SK-N-SH (cell line): ENCODE measurements at regions not wholly inside any gene's neighbourhood (a gene's known extent, or its start where the extent isn't known, plus 50 kb on each side); places are given as distances from the start of the nearest gene placed in this dataset.

Source experiments
- CTCF ChIA-PET: fragments of 300-600, 350-600 bp; formaldehyde crosslinking; extraction: SDS; loops from one replicate; lab custom pipeline; 2021; lab: Yijun Ruan, JAX
- POLR2A ChIA-PET: fragments of 350-600 bp; sonication (Branson Sonifier 250); formaldehyde crosslinking; extraction: SDS; loops from one replicate; lab custom pipeline; 2020; ENCODE audit warnings: antibody characterized with exemption, inconsistent platforms; lab: Yijun Ruan, JAX
- DNase-seq: peaks from one replicate; pipeline ENCODE4 v3.0.0; 2012
- H2AFZ ChIP-seq: fragments of 200-600 bp; sonication (generic); 2 replicates; pipeline ENCODE4 v1.8.1; 2016; ENCODE audit warnings: antibody characterized with exemption, mild to moderate bottlenecking, low read depth
- H3F3A ChIP-seq: fragments of 200-600 bp; sonication (generic); replicated peaks from 2 replicates; pipeline ENCODE3; 2016; ENCODE audit warnings: antibody characterized with exemption, mild to moderate bottlenecking; ENCODE audit not compliant: insufficient read depth
- H3K27ac ChIP-seq, 2 experiments: fragments of 200-500 bp in 1 of 2; fragments of 200-600 bp in 1 of 2; sonication (Bioruptor generic) in 1 of 2; sonication (generic), shearing (Covaris generic) in 1 of 2; 2 replicates each; pipeline versions ENCODE4 v1.5.1 to v1.6.1; 2014 to 2016; ENCODE audit warnings: low read depth in 2 of 2, inconsistent platforms in 1 of 2, low read length in 1 of 2, mild to moderate bottlenecking in 1 of 2, mixed read lengths in 1 of 2
- H3K27me3 ChIP-seq: fragments of 200-600 bp; sonication (generic), shearing (Covaris generic); 2 replicates; pipeline ENCODE4 v1.6.1; 2016; ENCODE audit warnings: mixed run types; ENCODE audit not compliant: insufficient read depth
- H3K36me3 ChIP-seq, 2 experiments: fragments of 200-500 bp in 1 of 2; fragments of 200-600 bp in 1 of 2; sonication (Bioruptor generic) in 1 of 2; sonication (generic) in 1 of 2; replicated peaks in 1 of 2; 2 replicates each; pipeline versions ENCODE3 to v1.5.1; 2014 to 2016; ENCODE audit warnings: low read length in 1 of 2, mild to moderate bottlenecking in 1 of 2; ENCODE audit not compliant: insufficient read depth in 2 of 2, control insufficient read depth in 1 of 2
- H3K4me1 ChIP-seq, 2 experiments: fragments of 200-500 bp in 1 of 2; fragments of 200-600 bp in 1 of 2; sonication (Bioruptor generic) in 1 of 2; sonication (generic), shearing (Covaris generic) in 1 of 2; 2 replicates each; pipeline versions ENCODE4 v1.5.1 to v1.6.1; 2014 to 2016; ENCODE audit warnings: low read depth in 1 of 2, low read length in 1 of 2, mixed run types in 1 of 2; ENCODE audit not compliant: insufficient read depth in 2 of 2, control insufficient read depth in 1 of 2
- H3K4me2 ChIP-seq: fragments of 200-600 bp; sonication (generic), shearing (Covaris generic); 2 replicates; pipeline ENCODE4 v1.6.1; 2017; ENCODE audit warnings: mixed run types
- H3K4me3 ChIP-seq, 2 experiments: fragments of 200-500 bp in 1 of 2; fragments of 200-600 bp in 1 of 2; sonication (Bioruptor generic) in 1 of 2; sonication (generic), shearing (Covaris generic) in 1 of 2; 2 replicates each; pipeline versions ENCODE4 v1.5.1 to v1.8.1; 2014 to 2016; ENCODE audit warnings: low read depth in 2 of 2, inconsistent platforms in 1 of 2, low read length in 1 of 2, mild to moderate bottlenecking in 1 of 2, mixed read lengths in 1 of 2, moderate library complexity in 1 of 2
- H3K79me2 ChIP-seq: fragments of 200-600 bp; sonication (generic); 2 replicates; pipeline ENCODE4 v1.8.1; 2017; ENCODE audit warnings: mild to moderate bottlenecking; ENCODE audit not compliant: insufficient read depth
- H3K9ac ChIP-seq: fragments of 200-600 bp; sonication (generic); 2 replicates; pipeline ENCODE4 v1.6.1; 2017; ENCODE audit warnings: mixed run types
- H3K9me2 ChIP-seq: fragments of 200-600 bp; sonication (generic); 2 replicates; pipeline ENCODE4 v1.6.1; 2017; ENCODE audit warnings: mixed run types
- H3K9me3 ChIP-seq: fragments of 200-600 bp; sonication (generic); 2 replicates; pipeline ENCODE4 v1.6.1; 2017; ENCODE audit warnings: mixed run types, mild to moderate bottlenecking, moderate library complexity
- H4K20me1 ChIP-seq: fragments of 200-600 bp; sonication (generic); 2 replicates; pipeline ENCODE4 v1.6.1; 2017; ENCODE audit warnings: mild to moderate bottlenecking, mixed run types; ENCODE audit not compliant: insufficient read depth
- CHD2 ChIP-seq: fragments of 150-350 bp; IDR thresholded peaks from 2 replicates; pipeline ENCODE4 v1.6.1; 2018; ENCODE audit warnings: low read length; ENCODE audit not compliant: partially characterized antibody
- EZH2phosphoT487 ChIP-seq: fragments of 200-600 bp; sonication (generic); IDR thresholded peaks from 2 replicates; pipeline ENCODE4 v1.6.1; 2017; ENCODE audit warnings: low read depth, mixed run types, mild to moderate bottlenecking, antibody characterized with exemption, moderate library complexity, borderline replicate concordance
- GATA2 ChIP-seq: sonication (generic); formaldehyde crosslinking; IDR thresholded peaks from 2 replicates; pipeline ENCODE4 v1.5.0; 2020; ENCODE audit warnings: mild to moderate bottlenecking, missing genetic modification reagents
- JUND ChIP-seq: IDR thresholded peaks from 2 replicates; pipeline ENCODE4 v1.4.0; 2012
- MEF2A ChIP-seq: IDR thresholded peaks from 2 replicates; pipeline ENCODE4 v1.4.0; 2012; ENCODE audit warnings: low read depth, borderline replicate concordance
- MXI1 ChIP-seq: IDR thresholded peaks from 2 replicates; pipeline ENCODE4 v1.6.1; 2012; ENCODE audit warnings: mild to moderate bottlenecking, low read depth, low read length, improper control_type of control experiment
- NFIC ChIP-seq: IDR thresholded peaks from 2 replicates; pipeline ENCODE4 v1.4.0; 2012; ENCODE audit warnings: borderline replicate concordance
- POLR2AphosphoS5 ChIP-seq: IDR thresholded peaks from 2 replicates; pipeline ENCODE4 v1.6.1; 2012; ENCODE audit warnings: low read depth, low read length
- RCOR1 ChIP-seq: fragments of 150-350 bp; IDR thresholded peaks from 2 replicates; pipeline ENCODE4 v1.6.1; 2017; ENCODE audit warnings: antibody characterized with exemption, low read length
- RFX5 ChIP-seq: IDR thresholded peaks from 2 replicates; pipeline ENCODE4 v1.6.1; 2012; ENCODE audit warnings: mild to moderate bottlenecking, improper control_type of control experiment, low read length
- WGBS: methylation state at CpG from one replicate; pipeline ENCODE4 v1.1.6; 2017; ENCODE audit warnings: low lambda C conversion rate; 5-methylcytosine and 5-hydroxymethylcytosine counted together
- TF ChIP-seq, protein P1 (sequence below): IDR thresholded peaks from 2 replicates; pipeline ENCODE4 v1.6.1; 2012; ENCODE audit warnings: mild to moderate bottlenecking, low read depth, low read length, moderate library complexity
- TF ChIP-seq, protein P2 (sequence below): IDR thresholded peaks from 2 replicates; pipeline ENCODE4 v1.4.0; 2012; ENCODE audit warnings: low read depth, borderline replicate concordance
- TF ChIP-seq, protein P3 (sequence below): fragments of 200-600 bp; sonication (generic); IDR thresholded peaks from 2 replicates; pipeline ENCODE4 v1.6.1; 2017; ENCODE audit warnings: antibody characterized with exemption, mild to moderate bottlenecking, moderate library complexity

DNA sequence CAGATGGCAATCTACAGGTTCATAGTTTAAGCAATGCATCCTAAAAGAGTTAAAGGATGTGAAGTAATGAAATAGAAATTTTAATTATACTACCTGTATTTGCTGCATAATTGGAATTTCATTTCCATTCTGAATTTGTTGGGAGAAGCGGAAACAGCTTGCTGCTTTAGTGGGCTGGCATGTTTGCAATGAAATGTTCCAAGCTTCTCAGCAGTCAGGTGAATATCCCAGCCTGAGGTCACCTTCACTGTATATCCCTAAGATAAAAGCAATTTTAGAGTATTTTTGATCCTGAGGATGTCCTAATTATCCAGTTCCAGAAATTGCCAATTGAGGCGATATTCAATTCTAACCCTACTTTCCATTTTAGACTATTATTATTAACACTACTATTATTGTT lies 136.1 kb upstream of the ARSJ start:
- Histone ChIP-seq H3K27ac (no peak overlapping the region), H3K9me3 (no peaks in the 10 kb centered on the region), H4K20me1 (no peaks in the 10 kb centered on the region)
- TF ChIP-seq, protein P1, sequence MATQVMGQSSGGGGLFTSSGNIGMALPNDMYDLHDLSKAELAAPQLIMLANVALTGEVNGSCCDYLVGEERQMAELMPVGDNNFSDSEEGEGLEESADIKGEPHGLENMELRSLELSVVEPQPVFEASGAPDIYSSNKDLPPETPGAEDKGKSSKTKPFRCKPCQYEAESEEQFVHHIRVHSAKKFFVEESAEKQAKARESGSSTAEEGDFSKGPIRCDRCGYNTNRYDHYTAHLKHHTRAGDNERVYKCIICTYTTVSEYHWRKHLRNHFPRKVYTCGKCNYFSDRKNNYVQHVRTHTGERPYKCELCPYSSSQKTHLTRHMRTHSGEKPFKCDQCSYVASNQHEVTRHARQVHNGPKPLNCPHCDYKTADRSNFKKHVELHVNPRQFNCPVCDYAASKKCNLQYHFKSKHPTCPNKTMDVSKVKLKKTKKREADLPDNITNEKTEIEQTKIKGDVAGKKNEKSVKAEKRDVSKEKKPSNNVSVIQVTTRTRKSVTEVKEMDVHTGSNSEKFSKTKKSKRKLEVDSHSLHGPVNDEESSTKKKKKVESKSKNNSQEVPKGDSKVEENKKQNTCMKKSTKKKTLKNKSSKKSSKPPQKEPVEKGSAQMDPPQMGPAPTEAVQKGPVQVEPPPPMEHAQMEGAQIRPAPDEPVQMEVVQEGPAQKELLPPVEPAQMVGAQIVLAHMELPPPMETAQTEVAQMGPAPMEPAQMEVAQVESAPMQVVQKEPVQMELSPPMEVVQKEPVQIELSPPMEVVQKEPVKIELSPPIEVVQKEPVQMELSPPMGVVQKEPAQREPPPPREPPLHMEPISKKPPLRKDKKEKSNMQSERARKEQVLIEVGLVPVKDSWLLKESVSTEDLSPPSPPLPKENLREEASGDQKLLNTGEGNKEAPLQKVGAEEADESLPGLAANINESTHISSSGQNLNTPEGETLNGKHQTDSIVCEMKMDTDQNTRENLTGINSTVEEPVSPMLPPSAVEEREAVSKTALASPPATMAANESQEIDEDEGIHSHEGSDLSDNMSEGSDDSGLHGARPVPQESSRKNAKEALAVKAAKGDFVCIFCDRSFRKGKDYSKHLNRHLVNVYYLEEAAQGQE: no peak
- no peak for TF ChIP-seq EZH2phosphoT487
- TF ChIP-seq JUND: no peak
- TF ChIP-seq RFX5: no peak
- TF ChIP-seq, protein P2, sequence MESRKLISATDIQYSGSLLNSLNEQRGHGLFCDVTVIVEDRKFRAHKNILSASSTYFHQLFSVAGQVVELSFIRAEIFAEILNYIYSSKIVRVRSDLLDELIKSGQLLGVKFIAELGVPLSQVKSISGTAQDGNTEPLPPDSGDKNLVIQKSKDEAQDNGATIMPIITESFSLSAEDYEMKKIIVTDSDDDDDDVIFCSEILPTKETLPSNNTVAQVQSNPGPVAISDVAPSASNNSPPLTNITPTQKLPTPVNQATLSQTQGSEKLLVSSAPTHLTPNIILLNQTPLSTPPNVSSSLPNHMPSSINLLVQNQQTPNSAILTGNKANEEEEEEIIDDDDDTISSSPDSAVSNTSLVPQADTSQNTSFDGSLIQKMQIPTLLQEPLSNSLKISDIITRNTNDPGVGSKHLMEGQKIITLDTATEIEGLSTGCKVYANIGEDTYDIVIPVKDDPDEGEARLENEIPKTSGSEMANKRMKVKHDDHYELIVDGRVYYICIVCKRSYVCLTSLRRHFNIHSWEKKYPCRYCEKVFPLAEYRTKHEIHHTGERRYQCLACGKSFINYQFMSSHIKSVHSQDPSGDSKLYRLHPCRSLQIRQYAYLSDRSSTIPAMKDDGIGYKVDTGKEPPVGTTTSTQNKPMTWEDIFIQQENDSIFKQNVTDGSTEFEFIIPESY: no peak
- no peak for TF ChIP-seq GATA2 (CRISPR knock-in tag)
- TF ChIP-seq POLR2AphosphoS5: no peak
- TF ChIP-seq MEF2A: no peak
- TF ChIP-seq MXI1: no peak
- no peak for TF ChIP-seq NFIC
- TF ChIP-seq CHD2: no peak
- TF ChIP-seq, protein P3, sequence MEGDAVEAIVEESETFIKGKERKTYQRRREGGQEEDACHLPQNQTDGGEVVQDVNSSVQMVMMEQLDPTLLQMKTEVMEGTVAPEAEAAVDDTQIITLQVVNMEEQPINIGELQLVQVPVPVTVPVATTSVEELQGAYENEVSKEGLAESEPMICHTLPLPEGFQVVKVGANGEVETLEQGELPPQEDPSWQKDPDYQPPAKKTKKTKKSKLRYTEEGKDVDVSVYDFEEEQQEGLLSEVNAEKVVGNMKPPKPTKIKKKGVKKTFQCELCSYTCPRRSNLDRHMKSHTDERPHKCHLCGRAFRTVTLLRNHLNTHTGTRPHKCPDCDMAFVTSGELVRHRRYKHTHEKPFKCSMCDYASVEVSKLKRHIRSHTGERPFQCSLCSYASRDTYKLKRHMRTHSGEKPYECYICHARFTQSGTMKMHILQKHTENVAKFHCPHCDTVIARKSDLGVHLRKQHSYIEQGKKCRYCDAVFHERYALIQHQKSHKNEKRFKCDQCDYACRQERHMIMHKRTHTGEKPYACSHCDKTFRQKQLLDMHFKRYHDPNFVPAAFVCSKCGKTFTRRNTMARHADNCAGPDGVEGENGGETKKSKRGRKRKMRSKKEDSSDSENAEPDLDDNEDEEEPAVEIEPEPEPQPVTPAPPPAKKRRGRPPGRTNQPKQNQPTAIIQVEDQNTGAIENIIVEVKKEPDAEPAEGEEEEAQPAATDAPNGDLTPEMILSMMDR: no peak
- TF ChIP-seq RCOR1: no peak
- TF ChIP-seq, all 33 proteins: peak for 0
- no peak overlapping the region for H3K4me3 ChIP-seq
- no peak overlapping the region for H2AFZ ChIP-seq
- no peaks in the 10 kb centered on the region for H3K79me2 ChIP-seq
- ChIA-PET CTCF (no interaction called here), POLR2A (no interaction called here)
- no peaks in the 10 kb centered on the region; the same call in 1 of the 2 replicates for H3K9me2 ChIP-seq
- no peaks in the 10 kb centered on the region for H3F3A ChIP-seq
- no peak overlapping the region for H3K9ac ChIP-seq
- H3K4me2 ChIP-seq: no peak overlapping the region
- no peaks in the 10 kb centered on the region for H3K27me3 ChIP-seq
- H3K4me1 ChIP-seq: no peaks in the 10 kb centered on the region
- no peaks in the 10 kb centered on the region for H3K36me3 ChIP-seq
- 98% methylated on average over 2 of the region's 2 CpGs for WGBS
- DNase-seq: no peak
